ENCODE measurements at regions not wholly inside any gene's neighbourhood (a gene's known extent, or its start where the extent isn't known, plus 50 kb on each side); places are given as distances from the start of the nearest gene placed in this dataset.
"Not testable (repeated sequence)": the region's sequence is repeated elsewhere in the genome, so short reads cannot be mapped to it uniquely, and the experiment has no call there.

GRCh38 chr7:106448992-106449859 lies 164.4 kb upstream of the NAMPT start:
- DNase-seq (ENCODE audit: low read depth, low spot score): no peak

GRCh38 chr7:106448346-106448991 lies 163.7 kb upstream of the NAMPT start:
- no peak for DNase-seq (ENCODE audit: low read depth, low spot score)

- DNase-seq (ENCODE audit: low read depth, low spot score): no peak
Measured at GRCh38 chr7:106447318-106447847, 162.6 kb upstream of the NAMPT start.

GRCh38 chr7:106445366-106445765 lies 160.6 kb upstream of the NAMPT start:
- DNase-seq (ENCODE audit: low read depth, low spot score): not testable (repeated sequence)

GRCh38 chr7:106444068-106444655 lies 159.4 kb upstream of the NAMPT start:
- DNase-seq (ENCODE audit: low read depth, low spot score): no peak

- no peak for DNase-seq (ENCODE audit: low read depth, low spot score)
Measured at GRCh38 chr7:106443156-106443555, 158.4 kb upstream of the NAMPT start.

- no peak for DNase-seq (ENCODE audit: low read depth, low spot score)
Measured at GRCh38 chr7:106442476-106442875, 157.7 kb upstream of the NAMPT start.

- not testable (repeated sequence) for DNase-seq (ENCODE audit: low read depth, low spot score)
Measured at GRCh38 chr7:106441343-106441742, 156.6 kb upstream of the NAMPT start.

GRCh38 chr7:106436933-106437332 lies 152.2 kb upstream of the NAMPT start:
- not testable (repeated sequence) for DNase-seq (ENCODE audit: low read depth, low spot score)

- no peak for DNase-seq (ENCODE audit: low read depth, low spot score)
Measured at GRCh38 chr7:106433377-106433776, 148.6 kb upstream of the NAMPT start.

- DNase-seq (ENCODE audit: low read depth, low spot score): no peak
Measured at GRCh38 chr7:106430535-106431455, 146.0 kb upstream of the NAMPT start.

- DNase-seq (ENCODE audit: low read depth, low spot score): no peak
Measured at GRCh38 chr7:106430103-106430502, 145.3 kb upstream of the NAMPT start.

GRCh38 chr7:106426803-106427202 lies 142.0 kb upstream of the NAMPT start:
- no peak for DNase-seq (ENCODE audit: low read depth, low spot score)

- no peak for DNase-seq (ENCODE audit: low read depth, low spot score)
Measured at GRCh38 chr7:106425017-106425719, 140.4 kb upstream of the NAMPT start.

- no peak for DNase-seq (ENCODE audit: low read depth, low spot score)
Measured at GRCh38 chr7:106424476-106425016, 139.8 kb upstream of the NAMPT start.

- DNase-seq (ENCODE audit: low read depth, low spot score): no peak
Measured at GRCh38 chr7:106423821-106424475, 139.2 kb upstream of the NAMPT start.

- no peak for DNase-seq (ENCODE audit: low read depth, low spot score)
Measured at GRCh38 chr7:106423111-106423510, 138.3 kb upstream of the NAMPT start.

- no peak for DNase-seq (ENCODE audit: low read depth, low spot score)
Measured at GRCh38 chr7:106421181-106421762, 136.5 kb upstream of the NAMPT start.

GRCh38 chr7:106420736-106421135 lies 136.0 kb upstream of the NAMPT start:
- DNase-seq (ENCODE audit: low read depth, low spot score): no peak
